ENCODE measurements at regions not wholly inside any gene's neighbourhood (a gene's known extent, or its start where the extent isn't known, plus 50 kb on each side); places are given as distances from the start of the nearest gene placed in this dataset.
"Not testable (repeated sequence)": the region's sequence is repeated elsewhere in the genome, so short reads cannot be mapped to it uniquely, and the experiment has no call there.

DNA sequence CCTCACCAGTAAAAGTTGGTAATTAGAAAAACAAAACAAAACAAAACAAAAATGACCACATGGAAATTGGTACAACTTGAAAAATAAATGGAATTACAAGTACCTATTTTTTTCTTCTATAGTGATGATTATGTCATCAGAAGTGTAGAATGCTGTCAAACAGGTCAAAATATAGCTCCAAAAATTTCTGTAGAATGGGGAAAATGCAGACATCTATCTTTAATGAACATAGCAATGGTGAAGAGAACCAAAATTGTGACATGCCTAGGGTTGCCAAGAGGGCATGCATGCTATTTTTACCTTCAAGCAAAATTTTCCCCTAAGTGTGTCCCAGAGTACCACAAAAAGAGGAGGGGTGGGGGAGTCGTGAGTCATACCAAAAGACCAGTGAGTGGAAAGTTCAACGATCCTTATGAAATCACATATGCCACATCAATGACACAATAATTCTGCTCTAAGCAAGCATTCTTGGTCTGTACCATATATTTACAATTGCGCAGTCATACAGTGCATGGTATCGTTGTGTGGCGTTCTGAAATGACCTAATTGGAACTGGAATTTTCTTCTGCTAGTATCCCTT lies 1436.4 kb downstream of the SUCLG1 start:
- H3K27ac Mint-ChIP-seq, result no peak overlapping the region
- H3K4me3 Mint-ChIP-seq, result no peak overlapping the region
- H3K4me1 Mint-ChIP-seq (ENCODE audit: low read depth), result no peaks in the 10 kb centered on the region
- H3K27me3 Mint-ChIP-seq, result no peaks in the 10 kb centered on the region
- no peaks in the 10 kb centered on the region for H3K36me3 Mint-ChIP-seq (ENCODE audit: low read depth)
- H3K9me3 Mint-ChIP-seq, result peaks cover 12% of the 10 kb centered on the region
- no peak for DNase-seq

DNA sequence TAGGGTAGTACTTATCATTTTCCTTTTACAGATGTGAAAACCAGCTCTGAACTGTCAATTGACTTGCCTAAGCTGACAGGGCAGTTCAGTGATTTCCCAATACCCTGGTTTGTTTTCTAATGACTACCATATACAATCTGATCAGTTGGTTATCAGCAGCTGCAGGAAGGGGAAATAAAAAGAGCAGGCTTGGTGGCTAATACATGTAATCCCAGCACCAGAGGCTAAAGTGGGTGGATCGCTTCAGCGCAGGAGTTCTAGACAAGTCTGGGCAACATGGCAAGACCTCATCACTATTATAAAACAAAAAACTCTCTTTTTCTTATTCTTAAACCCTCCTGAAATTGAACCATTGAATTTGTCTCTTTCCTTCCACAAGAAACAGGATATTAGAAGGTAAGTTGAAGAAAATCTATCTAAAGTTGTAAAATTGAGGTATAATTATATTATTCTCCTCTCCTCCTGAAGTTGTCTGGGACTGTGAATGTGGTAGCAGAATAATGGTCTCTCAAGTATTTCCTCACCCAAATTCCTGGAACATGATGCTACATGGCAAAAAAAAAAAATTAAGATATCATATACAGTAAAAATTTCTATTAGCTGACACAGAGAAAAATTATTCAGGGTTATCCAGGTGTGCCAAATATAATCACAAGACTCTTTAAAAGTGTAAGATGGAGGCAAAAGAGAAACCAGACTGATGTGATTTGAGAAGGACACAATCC lies 1441.6 kb downstream of the SUCLG1 start:
- H3K36me3 Mint-ChIP-seq (ENCODE audit: low read depth), result no peaks in the 10 kb centered on the region
- H3K27me3 Mint-ChIP-seq, result no peaks in the 10 kb centered on the region
- H3K27ac Mint-ChIP-seq, result no peak overlapping the region
- H3K9me3 Mint-ChIP-seq, result peaks cover 6% of the 10 kb centered on the region
- no peaks in the 10 kb centered on the region for H3K4me1 Mint-ChIP-seq (ENCODE audit: low read depth)
- no peak overlapping the region for H3K4me3 Mint-ChIP-seq
- no peak for DNase-seq

DNA sequence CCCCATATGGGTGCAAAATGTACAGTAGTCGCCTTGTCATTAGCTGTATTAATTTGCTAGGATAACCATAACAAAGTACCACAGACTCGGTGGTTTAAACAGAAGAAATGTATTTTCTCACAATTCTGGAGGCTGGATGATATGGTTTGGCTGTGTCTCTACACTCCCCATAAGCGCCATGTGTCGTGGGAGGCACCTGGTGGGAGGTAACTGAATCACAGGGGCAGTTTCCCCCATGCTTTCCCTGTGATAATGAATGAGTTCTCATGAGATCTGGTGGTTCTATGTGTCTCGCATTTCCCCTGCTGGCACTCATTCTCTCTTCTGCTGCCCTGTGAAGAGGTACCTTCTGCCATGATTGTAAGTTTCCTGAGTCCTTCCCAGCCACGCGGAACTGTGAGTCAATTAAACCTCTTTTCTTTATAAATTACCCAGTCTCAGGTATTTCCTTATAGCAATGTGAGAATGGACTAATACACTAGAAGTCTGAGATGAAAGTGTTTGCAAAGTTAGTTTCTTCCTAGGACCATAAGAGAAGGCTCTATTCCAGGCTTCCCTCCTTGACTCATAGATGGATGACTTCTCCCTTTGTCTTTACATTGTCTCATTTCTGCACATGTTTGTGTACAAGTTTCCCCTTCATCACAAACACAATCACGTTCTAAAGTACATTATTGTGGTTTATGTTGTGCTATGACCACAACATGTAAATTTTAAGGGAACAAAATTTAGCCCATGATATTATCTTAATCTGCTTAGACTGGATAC lies 1442.6 kb downstream of the SUCLG1 start:
- Mint-ChIP-seq H3K4me1 (ENCODE audit: low read depth) (no peaks in the 10 kb centered on the region), H3K4me3 (no peak overlapping the region), H3K27ac (no peak overlapping the region), H3K27me3 (no peaks in the 10 kb centered on the region), H3K36me3 (ENCODE audit: low read depth) (no peaks in the 10 kb centered on the region), H3K9me3 (peaks cover 6% of the 10 kb centered on the region)
- no peak for DNase-seq

DNA sequence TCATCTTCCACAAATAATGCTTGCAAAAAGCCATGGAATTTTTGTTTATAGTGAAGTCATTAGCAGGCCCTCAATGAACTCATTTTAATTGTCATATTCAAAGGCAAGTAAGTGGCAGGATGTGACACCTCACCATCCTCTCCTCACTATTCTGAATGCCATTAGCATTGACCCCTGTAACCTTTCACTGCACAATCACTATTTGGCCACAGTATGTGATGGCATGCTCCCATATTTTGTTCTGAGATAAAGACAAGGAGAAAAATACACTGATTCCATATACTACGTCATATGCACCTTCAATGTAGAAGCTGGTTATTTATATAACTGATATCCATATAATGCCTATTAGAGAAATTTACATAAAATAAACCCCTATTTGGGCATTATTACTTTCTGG lies 1443.2 kb downstream of the SUCLG1 start:
- Mint-ChIP-seq H3K36me3 (ENCODE audit: low read depth) (no peaks in the 10 kb centered on the region), H3K27ac (no peak overlapping the region), H3K27me3 (no peaks in the 10 kb centered on the region), H3K4me1 (ENCODE audit: low read depth) (no peaks in the 10 kb centered on the region), H3K9me3 (peaks cover 4% of the 10 kb centered on the region), H3K4me3 (no peak overlapping the region)
- DNase-seq, result no peak

DNA sequence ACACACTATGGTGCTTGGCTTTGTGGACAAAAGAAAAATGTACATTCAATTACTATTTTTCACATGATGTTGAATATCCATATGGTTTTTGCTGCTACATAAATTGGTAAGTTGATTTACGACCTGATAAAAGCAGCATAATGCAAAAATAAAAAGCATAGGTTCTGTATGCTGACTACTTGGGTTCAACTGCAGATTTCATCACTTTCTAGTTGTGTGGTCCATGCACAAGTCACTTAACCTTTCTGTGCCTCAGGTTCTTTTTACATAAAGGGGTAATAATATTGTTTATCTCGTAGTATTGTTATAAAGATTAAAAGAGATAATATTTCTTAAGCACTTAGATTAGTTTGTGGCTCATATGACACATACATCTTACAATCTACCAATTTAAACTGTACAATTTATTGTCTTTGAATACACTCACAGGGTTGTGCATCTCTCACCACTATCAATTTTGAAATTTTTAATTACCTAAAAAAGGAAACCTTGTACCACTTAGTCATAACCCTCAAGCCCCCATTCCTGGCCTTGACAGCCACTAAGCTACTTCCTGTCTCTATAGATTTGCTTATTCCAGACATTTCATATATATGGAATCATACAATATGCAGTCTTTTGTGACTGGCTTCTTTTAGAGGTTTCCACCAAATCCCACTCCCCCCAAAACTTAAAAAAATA lies 1443.9 kb downstream of the SUCLG1 start:
- no peak for DNase-seq
- Mint-ChIP-seq H3K27me3 (no peaks in the 10 kb centered on the region), H3K4me3 (no peak overlapping the region), H3K27ac (no peak overlapping the region), H3K4me1 (ENCODE audit: low read depth) (no peaks in the 10 kb centered on the region), H3K9me3 (peaks cover 2% of the 10 kb centered on the region), H3K36me3 (ENCODE audit: low read depth) (no peaks in the 10 kb centered on the region)

DNA sequence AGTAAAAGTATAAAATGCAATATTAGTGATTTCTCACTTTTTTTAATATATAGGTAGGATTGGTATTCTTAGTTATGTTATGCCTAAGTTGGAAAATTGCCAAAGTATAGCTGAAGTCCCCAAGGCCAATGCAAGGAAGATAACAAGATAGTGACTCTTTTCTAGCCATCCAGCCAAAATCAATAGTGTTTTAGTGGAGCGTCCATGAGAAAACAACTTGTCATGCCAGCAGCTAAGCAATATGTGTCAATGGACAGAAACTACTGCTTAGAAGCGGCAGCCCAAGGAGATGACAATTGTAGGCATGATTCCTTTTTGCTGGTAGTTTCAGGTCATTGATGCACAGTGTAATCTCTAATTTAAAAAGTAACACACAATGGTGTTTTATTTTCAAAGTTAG lies 1444.6 kb downstream of the SUCLG1 start:
- Mint-ChIP-seq H3K27ac (no peak overlapping the region), H3K9me3 (no peaks in the 10 kb centered on the region), H3K36me3 (ENCODE audit: low read depth) (no peaks in the 10 kb centered on the region), H3K27me3 (no peaks in the 10 kb centered on the region), H3K4me3 (no peak overlapping the region), H3K4me1 (ENCODE audit: low read depth) (no peaks in the 10 kb centered on the region)
- no peak for DNase-seq

DNA sequence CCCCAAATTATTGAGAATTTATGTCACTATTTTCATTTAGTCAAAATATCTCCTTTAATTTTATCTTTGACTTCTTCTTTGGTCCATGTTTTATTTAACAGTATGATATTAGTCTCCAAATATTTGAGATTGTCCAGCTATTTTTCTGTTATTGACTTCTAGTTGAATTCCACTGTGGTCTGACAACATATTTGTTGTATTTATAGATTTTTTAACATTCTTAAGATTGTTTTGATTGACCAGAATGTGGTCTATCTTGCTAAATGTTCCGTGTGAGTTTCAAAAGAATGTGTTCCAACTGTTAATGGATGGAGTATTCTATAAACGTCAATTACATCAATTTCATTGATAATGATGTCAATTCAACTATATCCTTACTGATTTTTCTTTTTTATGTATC lies 1452.1 kb downstream of the SUCLG1 start:
- H3K36me3 Mint-ChIP-seq (ENCODE audit: low read depth), result no peaks in the 10 kb centered on the region
- H3K27me3 Mint-ChIP-seq, result no peaks in the 10 kb centered on the region
- no peak overlapping the region for H3K27ac Mint-ChIP-seq
- H3K9me3 Mint-ChIP-seq, result peaks cover 6% of the 10 kb centered on the region
- H3K4me1 Mint-ChIP-seq (ENCODE audit: low read depth), result no peaks in the 10 kb centered on the region
- DNase-seq, result no peak
- no peak overlapping the region for H3K4me3 Mint-ChIP-seq

DNA sequence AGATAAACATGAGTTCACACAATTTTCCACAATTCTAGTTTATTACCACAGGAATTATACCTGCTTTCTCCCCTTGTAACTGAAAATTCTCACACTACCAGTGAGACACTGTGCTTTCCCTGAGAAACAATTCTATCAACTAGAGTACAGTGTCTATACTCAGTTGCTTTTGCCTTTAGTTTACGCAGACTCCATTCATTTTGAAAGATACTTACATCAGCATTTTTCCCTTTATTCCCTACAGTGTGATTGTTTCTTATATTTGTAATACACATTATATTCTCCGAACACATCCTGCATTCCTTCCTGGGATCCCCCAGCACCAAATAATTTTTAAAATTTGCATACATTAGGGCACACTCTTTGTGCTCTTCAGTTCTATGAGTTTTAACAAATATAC lies 1455.5 kb downstream of the SUCLG1 start:
- no peak overlapping the region for H3K4me3 Mint-ChIP-seq
- H3K4me1 Mint-ChIP-seq (ENCODE audit: low read depth), result no peaks in the 10 kb centered on the region
- H3K27ac Mint-ChIP-seq, result no peak overlapping the region
- no peaks in the 10 kb centered on the region for H3K36me3 Mint-ChIP-seq (ENCODE audit: low read depth)
- H3K27me3 Mint-ChIP-seq, result no peaks in the 10 kb centered on the region
- no peak for DNase-seq
- peaks cover 6% of the 10 kb centered on the region for H3K9me3 Mint-ChIP-seq

DNA sequence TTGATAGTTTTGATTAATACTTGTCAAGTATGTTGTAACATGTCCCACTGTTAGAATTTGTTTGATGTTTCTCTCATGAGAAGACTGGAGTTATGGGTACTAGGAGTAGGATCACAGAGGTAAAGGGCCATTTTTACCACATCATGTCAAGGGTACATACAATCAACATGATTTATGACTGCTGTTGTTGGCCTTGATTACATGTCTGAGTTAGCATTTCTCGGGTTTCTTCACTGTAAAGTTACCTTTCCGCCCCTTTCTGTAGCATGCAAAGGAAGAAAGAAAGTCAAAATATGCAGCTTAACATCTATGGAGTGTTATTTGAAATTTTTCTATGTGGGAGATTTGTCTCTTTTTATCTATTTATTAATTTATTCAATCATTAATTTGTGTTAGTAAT lies 1456.4 kb downstream of the SUCLG1 start:
- no peak for DNase-seq
- peaks cover 6% of the 10 kb centered on the region for H3K9me3 Mint-ChIP-seq
- H3K27me3 Mint-ChIP-seq, result no peaks in the 10 kb centered on the region
- no peak overlapping the region for H3K4me3 Mint-ChIP-seq
- no peaks in the 10 kb centered on the region for H3K4me1 Mint-ChIP-seq (ENCODE audit: low read depth)
- no peaks in the 10 kb centered on the region for H3K36me3 Mint-ChIP-seq (ENCODE audit: low read depth)
- no peak overlapping the region for H3K27ac Mint-ChIP-seq

DNA sequence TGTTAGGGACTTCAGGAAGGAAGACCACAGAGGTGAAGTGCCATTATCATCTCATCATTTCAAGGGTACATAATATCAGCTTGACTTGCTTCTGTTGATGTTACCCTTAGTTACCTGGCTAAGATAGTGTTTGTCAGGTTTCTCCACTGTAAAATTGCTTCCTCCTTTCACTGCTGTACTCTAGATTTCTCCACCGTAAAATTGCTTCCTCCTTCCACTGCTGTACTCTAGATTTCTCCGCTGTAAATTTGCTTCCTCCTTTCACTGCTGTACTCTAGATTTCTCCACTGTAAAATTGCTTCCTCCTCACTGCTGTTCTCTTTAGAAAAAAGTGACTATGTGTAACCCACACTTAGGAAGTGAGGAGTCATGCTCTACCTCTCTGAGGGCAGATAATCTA lies 1460.3 kb downstream of the SUCLG1 start:
- Mint-ChIP-seq H3K4me1 (ENCODE audit: low read depth) (no peaks in the 10 kb centered on the region), H3K4me3 (no peak overlapping the region), H3K9me3 (peaks cover 6% of the 10 kb centered on the region), H3K27me3 (no peaks in the 10 kb centered on the region), H3K27ac (no peak overlapping the region), H3K36me3 (ENCODE audit: low read depth) (no peaks in the 10 kb centered on the region)
- DNase-seq, result no peak

DNA sequence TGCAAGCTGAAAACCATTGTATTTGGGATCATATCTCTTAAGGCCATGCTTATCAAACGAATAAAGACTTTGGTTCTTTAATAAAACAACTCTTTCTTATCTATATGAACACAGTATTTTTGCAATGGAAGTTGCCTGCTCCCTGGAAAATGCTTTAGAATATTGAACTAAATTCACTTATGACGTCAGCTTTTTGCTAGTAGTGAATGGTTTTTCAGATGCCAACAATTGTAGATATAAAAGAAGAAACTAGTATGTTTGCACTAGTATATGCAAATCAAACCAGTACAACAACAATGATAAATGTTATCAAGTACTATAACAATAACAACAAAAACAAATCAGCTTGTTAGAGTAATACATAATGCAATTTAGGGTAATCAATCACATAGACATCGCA lies 1462.9 kb downstream of the SUCLG1 start:
- H3K4me3 Mint-ChIP-seq, result no peak overlapping the region
- H3K9me3 Mint-ChIP-seq, result no peaks in the 10 kb centered on the region
- H3K36me3 Mint-ChIP-seq (ENCODE audit: low read depth), result no peaks in the 10 kb centered on the region
- H3K27me3 Mint-ChIP-seq, result no peaks in the 10 kb centered on the region
- no peak for DNase-seq
- no peaks in the 10 kb centered on the region for H3K4me1 Mint-ChIP-seq (ENCODE audit: low read depth)
- H3K27ac Mint-ChIP-seq, result no peak overlapping the region

DNA sequence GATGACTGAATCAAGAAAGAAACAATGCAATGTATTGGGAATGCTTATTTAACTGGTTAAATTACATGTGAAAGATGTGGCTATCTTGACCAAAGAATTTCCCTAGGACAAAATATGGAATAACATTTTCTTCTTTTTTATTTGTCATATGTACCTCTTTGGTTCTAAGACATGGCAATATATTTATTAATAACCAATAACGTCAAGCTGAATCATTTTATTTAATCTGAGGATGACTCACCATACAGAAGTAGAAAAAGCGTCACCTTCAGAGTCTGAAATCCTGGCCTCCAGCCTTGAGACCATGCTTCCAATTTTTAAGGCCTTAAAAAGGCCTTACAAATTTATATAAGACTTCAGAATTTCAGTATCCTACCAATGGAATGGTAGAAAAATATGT lies 1464.9 kb downstream of the SUCLG1 start:
- H3K27me3 Mint-ChIP-seq, result no peaks in the 10 kb centered on the region
- DNase-seq, result no peak
- no peak overlapping the region for H3K4me3 Mint-ChIP-seq
- H3K36me3 Mint-ChIP-seq (ENCODE audit: low read depth), result no peaks in the 10 kb centered on the region
- no peak overlapping the region for H3K27ac Mint-ChIP-seq
- no peaks in the 10 kb centered on the region for H3K4me1 Mint-ChIP-seq (ENCODE audit: low read depth)
- H3K9me3 Mint-ChIP-seq, result peaks cover 3% of the 10 kb centered on the region

DNA sequence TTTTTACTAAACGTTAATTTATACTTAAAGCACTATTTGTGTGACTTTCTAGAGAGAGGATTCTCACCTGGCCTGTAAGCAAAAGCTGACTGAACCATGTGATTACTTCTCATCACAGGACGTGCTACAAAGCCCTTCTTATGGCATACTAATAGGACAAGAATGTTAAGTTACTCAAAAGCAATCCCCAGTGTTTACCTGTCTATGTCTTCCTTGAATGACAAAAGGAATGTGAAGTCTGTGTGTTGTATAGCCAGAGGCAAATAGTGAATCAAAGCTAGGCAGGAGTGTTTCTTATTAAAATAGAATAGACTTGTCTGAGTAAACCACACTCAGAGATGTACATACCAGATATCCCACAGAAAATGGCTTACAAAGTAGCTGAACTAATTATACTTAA lies 1465.5 kb downstream of the SUCLG1 start:
- no peaks in the 10 kb centered on the region for H3K36me3 Mint-ChIP-seq (ENCODE audit: low read depth)
- H3K27me3 Mint-ChIP-seq, result no peaks in the 10 kb centered on the region
- no peak for DNase-seq
- H3K9me3 Mint-ChIP-seq, result peaks cover 3% of the 10 kb centered on the region
- no peaks in the 10 kb centered on the region for H3K4me1 Mint-ChIP-seq (ENCODE audit: low read depth)
- no peak overlapping the region for H3K27ac Mint-ChIP-seq
- H3K4me3 Mint-ChIP-seq, result no peak overlapping the region

DNA sequence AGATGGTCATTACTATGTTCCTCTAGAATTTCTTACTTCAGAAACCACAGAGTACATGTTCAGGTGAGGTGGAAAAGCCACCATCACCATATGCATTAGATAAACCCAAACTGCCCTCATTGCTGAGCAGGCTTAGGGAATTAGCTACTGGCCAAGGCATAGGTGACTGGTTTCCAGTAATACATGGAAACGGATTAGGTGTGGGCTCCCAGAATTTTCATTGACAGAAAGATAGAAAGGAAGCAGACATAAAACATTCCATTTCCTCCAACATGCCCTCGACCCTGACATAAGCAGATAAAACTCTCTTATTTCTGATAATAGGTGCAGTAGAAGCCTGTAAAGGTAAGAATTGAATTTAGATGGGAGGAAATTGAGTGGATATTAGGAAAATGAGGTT lies 1466.1 kb downstream of the SUCLG1 start:
- H3K36me3 Mint-ChIP-seq (ENCODE audit: low read depth), result no peaks in the 10 kb centered on the region
- no peak overlapping the region for H3K27ac Mint-ChIP-seq
- H3K4me1 Mint-ChIP-seq (ENCODE audit: low read depth), result no peaks in the 10 kb centered on the region
- H3K27me3 Mint-ChIP-seq, result no peaks in the 10 kb centered on the region
- no peak for DNase-seq
- H3K9me3 Mint-ChIP-seq, result peaks cover 3% of the 10 kb centered on the region
- no peak overlapping the region for H3K4me3 Mint-ChIP-seq

DNA sequence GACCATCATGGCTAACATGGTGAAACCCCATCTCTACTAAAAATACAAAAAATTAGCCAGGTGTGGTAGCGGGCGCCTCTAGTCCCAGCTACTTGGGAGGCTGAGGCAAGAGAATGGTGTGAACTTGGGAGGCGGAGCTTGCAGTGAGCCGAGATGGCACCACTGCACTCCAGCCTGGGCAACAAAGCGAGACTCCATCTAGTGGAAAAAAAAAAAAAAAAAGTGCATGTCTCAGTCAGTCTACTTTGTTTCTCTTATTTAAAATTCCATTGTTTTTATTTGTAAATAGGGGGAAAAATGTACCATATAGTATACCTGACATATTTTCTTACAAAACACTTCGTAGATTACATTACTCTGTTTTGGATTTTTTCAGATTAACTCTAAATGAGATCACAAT lies 1471.4 kb downstream of the SUCLG1 start:
- H3K27ac Mint-ChIP-seq; H3K36me3 Mint-ChIP-seq (ENCODE audit: low read depth); H3K4me1 Mint-ChIP-seq (ENCODE audit: low read depth); H3K9me3 Mint-ChIP-seq; H3K4me3 Mint-ChIP-seq; H3K27me3 Mint-ChIP-seq; DNase-seq: not testable (repeated sequence)
